Kidney epithelial cell (primary cell): ENCODE measurements at regions not wholly inside any gene's neighbourhood (a gene's known extent, or its start where the extent isn't known, plus 50 kb on each side); places are given as distances from the start of the nearest gene placed in this dataset.

Experiments
- DNase-seq: peaks from one replicate; pipeline ENCODE4 v3.0.0-alpha.2; 2010; ENCODE audit warnings: low read depth
- H3K27me3 ChIP-seq: 2 replicates; pipeline ENCODE4 v1.6.0; 2011; ENCODE audit warnings: low read length; ENCODE audit not compliant: control insufficient read depth, insufficient read depth
- H3K36me3 ChIP-seq: 2 replicates; pipeline ENCODE4 v1.5.1; 2011; ENCODE audit warnings: low read length; ENCODE audit not compliant: control insufficient read depth, insufficient read depth
- H3K4me3 ChIP-seq: 2 replicates; pipeline ENCODE4 v1.5.1; 2011; ENCODE audit warnings: low read depth, mild to moderate bottlenecking, control low read depth, low read length
- TF ChIP-seq, protein P1 (sequence below): IDR thresholded peaks from 2 replicates; pipeline ENCODE4 v1.5.1; 2011; ENCODE audit warnings: mild to moderate bottlenecking, moderate library complexity, low read length, control low read depth, inconsistent platforms; ENCODE audit not compliant: insufficient read depth, poor library complexity, severe bottlenecking

DNA sequence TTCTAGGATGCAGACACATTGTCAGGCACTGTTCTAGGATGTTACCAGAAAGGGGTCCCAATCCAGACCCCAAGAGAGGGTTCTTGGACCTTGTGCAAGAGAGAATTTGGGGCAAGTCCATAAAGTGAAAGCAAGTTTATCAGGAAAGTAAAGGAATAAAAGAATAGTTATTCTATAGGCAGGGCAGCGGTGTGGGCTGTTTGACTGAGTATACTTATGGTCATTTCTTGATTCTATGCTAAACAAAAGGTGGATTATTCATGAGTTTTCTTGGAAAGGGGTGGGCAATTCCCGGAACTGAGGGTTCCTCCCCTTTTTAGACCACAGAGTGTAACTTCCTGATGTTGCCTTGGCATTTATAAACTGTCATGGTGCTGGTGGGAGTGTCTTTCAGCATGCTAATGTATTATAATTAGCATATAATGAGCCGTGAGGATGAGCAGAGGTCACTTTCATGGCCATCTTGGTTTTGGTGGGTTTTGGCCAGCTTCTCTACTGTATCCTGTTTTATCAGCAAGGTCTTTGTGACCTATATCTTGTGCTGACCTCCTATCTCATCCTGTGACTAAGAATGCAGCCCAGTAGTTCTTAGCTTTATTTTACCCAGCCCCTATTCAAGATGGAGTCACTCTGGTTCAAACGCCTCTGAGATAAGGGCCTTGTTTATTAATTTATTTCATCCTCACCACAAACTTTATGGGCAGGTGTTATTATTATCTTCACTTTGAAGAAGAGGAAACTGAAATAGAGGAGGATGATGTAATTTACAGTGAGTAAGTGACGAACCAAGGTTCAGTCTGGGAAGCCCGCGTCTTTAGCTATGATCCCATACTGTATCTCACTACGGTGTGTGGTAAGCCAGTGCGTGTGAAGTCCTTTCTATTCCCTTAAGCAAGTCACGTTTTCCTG lies 186.0 kb upstream of the KLF4 start:
- DNase-seq = no peak
- Histone ChIP-seq H3K27me3 (no peaks in the 10 kb centered on the region), H3K4me3 (no peak overlapping the region), H3K36me3 (no peaks in the 10 kb centered on the region)
- TF ChIP-seq, protein P1, sequence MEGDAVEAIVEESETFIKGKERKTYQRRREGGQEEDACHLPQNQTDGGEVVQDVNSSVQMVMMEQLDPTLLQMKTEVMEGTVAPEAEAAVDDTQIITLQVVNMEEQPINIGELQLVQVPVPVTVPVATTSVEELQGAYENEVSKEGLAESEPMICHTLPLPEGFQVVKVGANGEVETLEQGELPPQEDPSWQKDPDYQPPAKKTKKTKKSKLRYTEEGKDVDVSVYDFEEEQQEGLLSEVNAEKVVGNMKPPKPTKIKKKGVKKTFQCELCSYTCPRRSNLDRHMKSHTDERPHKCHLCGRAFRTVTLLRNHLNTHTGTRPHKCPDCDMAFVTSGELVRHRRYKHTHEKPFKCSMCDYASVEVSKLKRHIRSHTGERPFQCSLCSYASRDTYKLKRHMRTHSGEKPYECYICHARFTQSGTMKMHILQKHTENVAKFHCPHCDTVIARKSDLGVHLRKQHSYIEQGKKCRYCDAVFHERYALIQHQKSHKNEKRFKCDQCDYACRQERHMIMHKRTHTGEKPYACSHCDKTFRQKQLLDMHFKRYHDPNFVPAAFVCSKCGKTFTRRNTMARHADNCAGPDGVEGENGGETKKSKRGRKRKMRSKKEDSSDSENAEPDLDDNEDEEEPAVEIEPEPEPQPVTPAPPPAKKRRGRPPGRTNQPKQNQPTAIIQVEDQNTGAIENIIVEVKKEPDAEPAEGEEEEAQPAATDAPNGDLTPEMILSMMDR = no peak

DNA sequence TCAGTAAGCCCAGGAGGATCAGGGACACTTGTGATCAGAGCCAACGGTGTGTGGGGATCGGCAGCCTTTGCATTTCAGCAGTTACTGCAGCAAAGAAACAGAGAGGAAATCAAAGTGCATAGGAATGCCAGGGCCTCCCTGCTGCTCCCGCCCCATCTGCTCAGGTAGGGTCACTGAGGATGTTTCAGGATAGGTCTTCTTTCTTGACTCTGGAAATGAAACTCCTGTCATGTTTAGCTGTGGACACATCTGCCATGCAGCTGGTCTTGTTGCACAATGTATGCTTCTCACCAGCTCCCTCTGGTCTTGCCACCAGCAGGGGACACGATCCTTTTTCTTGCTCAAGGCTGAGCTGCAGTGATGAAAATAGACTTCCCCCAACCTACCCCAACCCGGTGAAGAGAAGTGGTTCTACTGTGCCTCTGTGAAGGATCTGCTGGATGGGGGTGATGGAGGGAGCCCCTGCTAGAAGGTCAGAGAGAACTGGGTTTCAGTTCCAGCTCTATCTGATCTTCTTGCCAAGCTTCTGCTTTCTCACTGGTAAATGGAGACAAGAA lies 185.2 kb upstream of the KLF4 start:
- DNase-seq = no peak
- TF ChIP-seq, protein P1 = no peak
- Histone ChIP-seq H3K36me3 (no peaks in the 10 kb centered on the region), H3K4me3 (no peak overlapping the region), H3K27me3 (no peaks in the 10 kb centered on the region)

DNA sequence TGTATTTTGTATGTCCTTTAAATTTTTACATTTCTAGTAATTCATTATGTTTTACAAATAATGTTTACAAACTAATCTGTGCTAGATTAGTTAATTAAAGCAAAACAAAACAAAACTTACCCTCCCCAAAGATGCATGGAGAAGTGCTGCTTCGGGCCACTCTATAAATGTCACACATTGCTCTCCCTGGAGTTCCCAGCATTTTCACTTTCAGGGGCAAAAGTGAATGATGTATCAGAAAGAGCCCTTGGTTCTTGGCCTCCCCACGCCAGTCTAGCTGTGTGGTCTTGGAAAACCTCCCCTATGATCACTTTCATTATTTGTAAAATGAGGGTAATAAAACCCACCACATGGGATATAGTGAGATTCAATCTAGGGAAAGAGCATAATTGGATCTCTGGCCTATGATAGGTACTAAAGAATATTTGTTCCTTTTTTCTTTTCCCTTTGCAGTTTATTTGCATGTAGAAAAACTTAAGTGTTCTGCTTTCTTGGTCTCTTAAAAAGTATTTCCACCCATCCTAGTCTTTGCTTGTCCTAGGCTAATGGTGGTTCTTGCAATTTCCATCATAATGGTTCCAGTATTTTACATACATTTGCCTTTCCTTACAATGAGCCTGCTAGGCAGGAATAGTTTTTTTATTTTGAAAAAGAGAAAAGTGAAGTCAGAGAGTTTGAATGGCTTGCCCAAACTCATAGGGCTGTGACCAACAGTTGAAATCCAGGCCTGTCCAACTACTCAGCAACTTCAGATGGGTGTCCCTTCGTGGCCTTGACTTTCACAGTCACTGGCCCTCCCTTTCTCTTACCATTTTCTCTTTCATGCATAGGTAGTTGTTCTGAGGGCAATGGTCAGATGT lies 184.5 kb upstream of the KLF4 start:
- TF ChIP-seq, protein P1 = no peak
- no peaks in the 10 kb centered on the region for H3K27me3 ChIP-seq
- DNase-seq = no peak
- no peak overlapping the region for H3K4me3 ChIP-seq
- H3K36me3 ChIP-seq = no peaks in the 10 kb centered on the region

DNA sequence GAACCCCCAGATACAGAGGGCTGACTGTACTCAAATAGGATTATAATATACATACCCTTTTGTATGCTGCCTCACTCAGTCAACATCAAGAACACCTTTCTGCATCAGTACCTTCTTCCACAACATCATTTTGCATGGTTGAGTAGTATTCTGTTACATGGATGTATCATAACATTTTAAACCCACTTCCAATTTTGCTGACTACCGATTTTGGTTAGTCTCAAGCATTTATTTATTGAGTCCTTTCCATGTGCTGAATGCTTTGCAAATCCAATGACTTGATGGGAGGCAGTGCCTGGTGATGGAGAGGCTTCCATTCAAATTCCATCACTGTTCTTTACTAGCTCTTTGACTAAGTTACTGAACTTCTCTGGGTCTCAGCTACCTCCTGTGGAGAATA lies 182.0 kb upstream of the KLF4 start:
- TF ChIP-seq, protein P1 = no peak
- Histone ChIP-seq H3K4me3 (no peak overlapping the region), H3K27me3 (no peaks in the 10 kb centered on the region), H3K36me3 (no peaks in the 10 kb centered on the region)
- DNase-seq = no peak

DNA sequence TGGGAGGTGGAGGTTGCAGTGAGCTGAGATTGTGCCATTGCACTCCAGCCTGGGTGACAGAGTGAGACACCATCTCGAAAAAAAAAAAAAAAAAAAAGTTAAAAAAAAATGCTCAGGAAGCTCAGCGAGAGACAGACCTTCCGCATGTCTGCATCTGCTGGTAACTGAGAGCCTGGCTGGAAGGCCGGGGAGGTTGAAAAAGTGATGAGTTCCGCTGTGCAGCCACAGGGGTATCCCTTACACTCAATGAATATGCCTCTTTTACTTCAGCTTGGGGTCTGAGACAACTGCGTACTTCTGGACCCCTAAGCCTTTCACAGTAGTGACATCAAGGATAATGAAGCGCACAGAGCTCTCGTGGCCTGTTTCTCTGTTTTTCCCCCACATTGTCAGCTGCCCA lies 179.9 kb upstream of the KLF4 start:
- no peak for DNase-seq
- Histone ChIP-seq H3K36me3 (no peaks in the 10 kb centered on the region), H3K27me3 (no peaks in the 10 kb centered on the region), H3K4me3 (no peak overlapping the region)
- TF ChIP-seq, protein P1 = no peak
